22Rv1 (cell line): ENCODE measurements at regions not wholly inside any gene's neighbourhood (a gene's known extent, or its start where the extent isn't known, plus 50 kb on each side); places are given as distances from the start of the nearest gene placed in this dataset.

Source experiments
- ZFX ChIP-seq: fragments of 450-650 bp; IDR thresholded peaks from 2 replicates; pipeline ENCODE4 v1.6.1; 2017; ENCODE audit warnings: antibody characterized with exemption, borderline replicate concordance
- TF ChIP-seq, protein P1 (sequence below): fragments of 450-650 bp; IDR thresholded peaks from 2 replicates; pipeline ENCODE4 v1.5.1; 2017; ENCODE audit warnings: mild to moderate bottlenecking

GRCh38 chr17:12523244-12523643, 142.4 kb upstream of the MYOCD start:
- TF ChIP-seq, protein P1, sequence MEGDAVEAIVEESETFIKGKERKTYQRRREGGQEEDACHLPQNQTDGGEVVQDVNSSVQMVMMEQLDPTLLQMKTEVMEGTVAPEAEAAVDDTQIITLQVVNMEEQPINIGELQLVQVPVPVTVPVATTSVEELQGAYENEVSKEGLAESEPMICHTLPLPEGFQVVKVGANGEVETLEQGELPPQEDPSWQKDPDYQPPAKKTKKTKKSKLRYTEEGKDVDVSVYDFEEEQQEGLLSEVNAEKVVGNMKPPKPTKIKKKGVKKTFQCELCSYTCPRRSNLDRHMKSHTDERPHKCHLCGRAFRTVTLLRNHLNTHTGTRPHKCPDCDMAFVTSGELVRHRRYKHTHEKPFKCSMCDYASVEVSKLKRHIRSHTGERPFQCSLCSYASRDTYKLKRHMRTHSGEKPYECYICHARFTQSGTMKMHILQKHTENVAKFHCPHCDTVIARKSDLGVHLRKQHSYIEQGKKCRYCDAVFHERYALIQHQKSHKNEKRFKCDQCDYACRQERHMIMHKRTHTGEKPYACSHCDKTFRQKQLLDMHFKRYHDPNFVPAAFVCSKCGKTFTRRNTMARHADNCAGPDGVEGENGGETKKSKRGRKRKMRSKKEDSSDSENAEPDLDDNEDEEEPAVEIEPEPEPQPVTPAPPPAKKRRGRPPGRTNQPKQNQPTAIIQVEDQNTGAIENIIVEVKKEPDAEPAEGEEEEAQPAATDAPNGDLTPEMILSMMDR = no peak
- TF ChIP-seq ZFX = no peak
